ENCODE measurements at regions not wholly inside any gene's neighbourhood (a gene's known extent, or its start where the extent isn't known, plus 50 kb on each side); places are given as distances from the start of the nearest gene placed in this dataset.

DNA sequence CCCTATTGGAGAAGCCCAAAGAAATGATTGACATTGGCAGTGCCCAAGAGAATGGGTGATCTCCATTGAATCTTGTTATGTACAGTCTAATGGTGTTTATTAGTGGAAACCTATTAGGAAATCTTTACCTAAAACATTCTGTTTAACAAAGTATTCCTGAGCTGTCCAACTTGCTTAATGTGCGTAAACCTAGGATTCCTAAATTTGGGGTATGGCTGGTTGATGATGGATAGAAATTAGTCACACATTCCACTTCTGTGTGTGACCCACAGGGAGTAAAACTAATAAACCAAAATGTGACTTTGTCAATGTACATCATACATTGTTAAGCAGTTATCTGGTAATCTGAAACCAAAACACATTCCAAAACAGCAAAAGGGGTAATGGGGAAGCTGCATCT lies 761.3 kb downstream of the FSCB start:
- H3K9ac ChIP-seq (ENCODE audit: insufficient read depth, low read length): no peak overlapping the region
- no peak overlapping the region for H3K4me3 ChIP-seq (replicated peaks in 1 of 4; ENCODE audit: control extremely low read depth in 1 of 4, insufficient read depth in 1 of 4, low read depth in 3 of 4, low read length in 4 of 4)
- H4K20me1 ChIP-seq (ENCODE audit: control insufficient read depth, extremely low read depth, insufficient read depth, low read length): no peaks in the 10 kb centered on the region
- no peak overlapping the region for H3K27ac ChIP-seq (ENCODE audit: insufficient read depth, low read length)
- no peak for DNase-seq (ENCODE audit: low read depth in 2 of 2)
- H2AFZ ChIP-seq (ENCODE audit: low read length): no peak overlapping the region
- no peaks in the 10 kb centered on the region for H3K27me3 ChIP-seq (ENCODE audit: control insufficient read depth, insufficient read depth, low read length)
- no peaks in the 10 kb centered on the region for H3K4me1 ChIP-seq (ENCODE audit: control insufficient read depth, extremely low read depth, insufficient read depth, low read length)
- no peaks in the 10 kb centered on the region for H3K9me3 ChIP-seq (ENCODE audit: control insufficient read depth, insufficient read depth, low read depth, low read length)
- no peaks in the 10 kb centered on the region for H3K36me3 ChIP-seq (ENCODE audit: control insufficient read depth, insufficient read depth, low read length)
- H3K4me2 ChIP-seq (ENCODE audit: extremely low read depth, insufficient read depth, low read length): no peak overlapping the region
- TF ChIP-seq EZH2 (IDR thresholded peaks at IDR 0.05; ENCODE audit: low read length, missing control alignments): no peak
- H3K79me2 ChIP-seq (ENCODE audit: control insufficient read depth, insufficient read depth, low read length): no peaks in the 10 kb centered on the region

DNA sequence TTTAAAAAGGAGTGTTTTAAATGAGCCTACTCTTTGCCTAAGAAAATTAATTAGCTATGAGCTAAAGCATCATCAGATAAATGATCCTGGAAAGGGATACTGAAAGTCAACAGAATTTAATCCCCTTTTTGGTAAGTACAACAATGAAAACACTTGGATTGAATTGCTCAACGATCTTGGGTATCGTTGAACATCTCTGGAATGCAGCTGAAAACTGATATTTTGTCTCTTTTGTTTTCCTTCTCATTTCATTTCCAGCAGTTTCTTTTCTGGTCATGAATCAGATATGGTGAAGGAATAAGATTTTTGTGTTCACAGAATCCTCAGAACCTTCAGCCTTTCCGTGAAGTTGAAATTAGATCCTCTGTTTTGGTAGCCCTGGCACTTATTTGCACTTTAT lies 771.2 kb downstream of the FSCB start:
- Histone ChIP-seq H3K4me2 (ENCODE audit: extremely low read depth, insufficient read depth, low read length) (no peak overlapping the region), H3K4me3 (replicated peaks in 1 of 4; ENCODE audit: control extremely low read depth in 1 of 4, insufficient read depth in 1 of 4, low read depth in 3 of 4, low read length in 4 of 4) (no peak overlapping the region), H3K4me1 (ENCODE audit: control insufficient read depth, extremely low read depth, insufficient read depth, low read length) (no peaks in the 10 kb centered on the region), H3K9ac (ENCODE audit: insufficient read depth, low read length) (no peak overlapping the region), H3K9me3 (ENCODE audit: control insufficient read depth, insufficient read depth, low read depth, low read length) (no peaks in the 10 kb centered on the region), H2AFZ (ENCODE audit: low read length) (no peak overlapping the region), H3K27ac (ENCODE audit: insufficient read depth, low read length) (no peak overlapping the region), H3K36me3 (ENCODE audit: control insufficient read depth, insufficient read depth, low read length) (no peaks in the 10 kb centered on the region), H3K27me3 (ENCODE audit: control insufficient read depth, insufficient read depth, low read length) (no peaks in the 10 kb centered on the region), H4K20me1 (ENCODE audit: control insufficient read depth, extremely low read depth, insufficient read depth, low read length) (no peaks in the 10 kb centered on the region), H3K79me2 (ENCODE audit: control insufficient read depth, insufficient read depth, low read length) (no peaks in the 10 kb centered on the region)
- no peak for DNase-seq (ENCODE audit: low read depth in 2 of 2)
- TF ChIP-seq, protein P1, sequence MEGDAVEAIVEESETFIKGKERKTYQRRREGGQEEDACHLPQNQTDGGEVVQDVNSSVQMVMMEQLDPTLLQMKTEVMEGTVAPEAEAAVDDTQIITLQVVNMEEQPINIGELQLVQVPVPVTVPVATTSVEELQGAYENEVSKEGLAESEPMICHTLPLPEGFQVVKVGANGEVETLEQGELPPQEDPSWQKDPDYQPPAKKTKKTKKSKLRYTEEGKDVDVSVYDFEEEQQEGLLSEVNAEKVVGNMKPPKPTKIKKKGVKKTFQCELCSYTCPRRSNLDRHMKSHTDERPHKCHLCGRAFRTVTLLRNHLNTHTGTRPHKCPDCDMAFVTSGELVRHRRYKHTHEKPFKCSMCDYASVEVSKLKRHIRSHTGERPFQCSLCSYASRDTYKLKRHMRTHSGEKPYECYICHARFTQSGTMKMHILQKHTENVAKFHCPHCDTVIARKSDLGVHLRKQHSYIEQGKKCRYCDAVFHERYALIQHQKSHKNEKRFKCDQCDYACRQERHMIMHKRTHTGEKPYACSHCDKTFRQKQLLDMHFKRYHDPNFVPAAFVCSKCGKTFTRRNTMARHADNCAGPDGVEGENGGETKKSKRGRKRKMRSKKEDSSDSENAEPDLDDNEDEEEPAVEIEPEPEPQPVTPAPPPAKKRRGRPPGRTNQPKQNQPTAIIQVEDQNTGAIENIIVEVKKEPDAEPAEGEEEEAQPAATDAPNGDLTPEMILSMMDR (conservative IDR thresholded peaks at IDR 0.05 in 1 of 2, IDR thresholded peaks at IDR 0.05 in 1 of 2; ENCODE audit: low read depth in 1 of 2, low read length in 2 of 2): no peak
- no peak for TF ChIP-seq EZH2 (IDR thresholded peaks at IDR 0.05; ENCODE audit: low read length, missing control alignments)

DNA sequence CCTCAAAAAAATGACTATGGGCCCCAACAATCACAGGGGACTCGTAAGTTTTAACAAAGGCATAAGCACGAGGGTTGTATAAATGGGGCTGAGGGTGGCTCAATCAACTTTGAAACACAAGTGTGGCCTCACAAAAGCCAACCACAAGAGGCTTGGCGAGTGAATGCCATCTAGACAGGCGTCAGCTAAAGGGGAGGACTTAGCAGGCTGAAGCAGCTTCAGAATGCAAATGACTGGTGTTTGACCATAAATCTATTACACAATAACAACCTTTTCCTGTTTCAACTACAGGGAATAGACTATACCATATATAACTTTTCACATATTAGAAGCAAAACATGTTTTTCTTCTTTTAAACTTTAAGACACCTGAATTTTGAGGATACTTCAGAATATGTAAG lies 777.9 kb downstream of the FSCB start:
- DNase-seq (ENCODE audit: low read depth in 2 of 2): no peak
- H3K36me3 ChIP-seq (ENCODE audit: control insufficient read depth, insufficient read depth, low read length): no peaks in the 10 kb centered on the region
- H3K27ac ChIP-seq (ENCODE audit: insufficient read depth, low read length): no peak overlapping the region
- no peak overlapping the region for H3K9ac ChIP-seq (ENCODE audit: insufficient read depth, low read length)
- H3K79me2 ChIP-seq (ENCODE audit: control insufficient read depth, insufficient read depth, low read length): no peaks in the 10 kb centered on the region
- no peaks in the 10 kb centered on the region for H3K27me3 ChIP-seq (ENCODE audit: control insufficient read depth, insufficient read depth, low read length)
- H3K4me3 ChIP-seq (replicated peaks in 1 of 4; ENCODE audit: control extremely low read depth in 1 of 4, insufficient read depth in 1 of 4, low read depth in 3 of 4, low read length in 4 of 4): no peak overlapping the region
- H3K9me3 ChIP-seq (ENCODE audit: control insufficient read depth, insufficient read depth, low read depth, low read length): no peaks in the 10 kb centered on the region
- H2AFZ ChIP-seq (ENCODE audit: low read length): no peak overlapping the region
- H3K4me1 ChIP-seq (ENCODE audit: control insufficient read depth, extremely low read depth, insufficient read depth, low read length): no peaks in the 10 kb centered on the region
- H4K20me1 ChIP-seq (ENCODE audit: control insufficient read depth, extremely low read depth, insufficient read depth, low read length): no peaks in the 10 kb centered on the region
- no peak for TF ChIP-seq EZH2 (IDR thresholded peaks at IDR 0.05; ENCODE audit: low read length, missing control alignments)
- TF ChIP-seq, protein P1 (conservative IDR thresholded peaks at IDR 0.05 in 1 of 2, IDR thresholded peaks at IDR 0.05 in 1 of 2; ENCODE audit: low read depth in 1 of 2, low read length in 2 of 2): no peak
- H3K4me2 ChIP-seq (ENCODE audit: extremely low read depth, insufficient read depth, low read length): no peak overlapping the region
